ENCODE measurements at regions not wholly inside any gene's neighbourhood (a gene's known extent, or its start where the extent isn't known, plus 50 kb on each side); places are given as distances from the start of the nearest gene placed in this dataset.

GRCh38 chr17:71528210-71528609, 592.6 kb upstream of the SOX9 start:
- Histone ChIP-seq H2BK15ac (ENCODE audit: low read length) (no peak overlapping the region), H3K79me1 (ENCODE audit: low read depth, low read length) (no peaks in the 10 kb centered on the region), H4K8ac (ENCODE audit: extremely low read depth, insufficient read depth, low read length) (no peak overlapping the region), H2BK20ac (ENCODE audit: low read length) (no peak overlapping the region), H3K9me3 (ENCODE audit: insufficient read depth in 2 of 2, low read depth in 1 of 2, low read length in 1 of 2) (peaks cover 0 to 3% of the 10 kb centered on the region in 2 experiments; a peak in 3 of 4 replicates), H2AFZ (ENCODE audit: low read length) (no peak overlapping the region), H3K14ac (ENCODE audit: insufficient read length) (no peak overlapping the region), H3K18ac (ENCODE audit: extremely low read depth, low read length) (no peak overlapping the region), H3K4ac (replicated peaks; ENCODE audit: insufficient read length, low read depth, low read length) (no peak overlapping the region), H3K36me3 (ENCODE audit: control insufficient read depth in 2 of 4, insufficient read depth in 4 of 4, low read length in 3 of 4) (no peaks in the 10 kb centered on the region), H2BK12ac (ENCODE audit: low read depth, low read length) (no peak overlapping the region), H4K20me1 (replicated peaks in 1 of 2; ENCODE audit: control insufficient read depth in 1 of 2, insufficient read depth in 2 of 2, low read length in 2 of 2) (no peaks in the 10 kb centered on the region), H3K4me2 (ENCODE audit: insufficient read depth in 1 of 2, low read depth in 2 of 2, low read length in 2 of 2) (no peak overlapping the region), H3K79me2 (ENCODE audit: control insufficient read depth in 1 of 2, insufficient read depth in 2 of 2, low read length in 2 of 2) (no peaks in the 10 kb centered on the region), H2AK5ac (ENCODE audit: low read depth, low read length) (no peak overlapping the region), H3K4me3 (ENCODE audit: extremely low read depth in 1 of 4, insufficient read depth in 2 of 4, low read depth in 3 of 4, low read length in 4 of 4) (no peak overlapping the region), H3K27ac (ENCODE audit: low read depth, low read length) (no peak overlapping the region), H2BK5ac (ENCODE audit: low read depth, low read length) (no peak overlapping the region), H4K5ac (ENCODE audit: insufficient read length, low read depth, low read length) (no peak overlapping the region), H3K23me2 (ENCODE audit: low read depth, low read length) (no peaks in the 10 kb centered on the region), H4K91ac (replicated peaks; ENCODE audit: insufficient read length, low read length) (no peak overlapping the region), H3K56ac (replicated peaks; ENCODE audit: insufficient read length, low read depth, low read length) (no peak overlapping the region), H3K4me1 (replicated peaks in 1 of 4; ENCODE audit: control insufficient read depth in 3 of 4, insufficient read depth in 4 of 4, low read length in 3 of 4) (no peaks in the 10 kb centered on the region), H3K9ac (replicated peaks in 1 of 4; ENCODE audit: extremely low read depth in 1 of 4, low read depth in 3 of 4, low read length in 3 of 4) (no peak overlapping the region), H3K27me3 (replicated peaks in 1 of 4; ENCODE audit: control insufficient read depth in 3 of 4, extremely low read depth in 1 of 4, insufficient read depth in 3 of 4, low read length in 3 of 4) (no peaks in the 10 kb centered on the region), H3K23ac (ENCODE audit: insufficient read length) (no peak overlapping the region), H2BK120ac (replicated peaks; ENCODE audit: low read depth, low read length) (no peak overlapping the region)
- DNase-seq (ENCODE audit: low read depth in 1 of 2, low spot score in 2 of 2) (no peak), FAIRE-seq (no peak)
- ChIA-PET CTCF (ENCODE audit: partially characterized antibody) (interaction anchor here (1.0 kb wide), 1 partner anchor 430 kb away, joined by 3 read pairs; no protein-coding TSS in a partner anchor), POLR2A (ENCODE audit: partially characterized antibody) (no interaction called here)
- TF ChIP-seq POU5F1 (IDR thresholded peaks at IDR 0.05; ENCODE audit: low read depth, low read length) = no peak
- TF ChIP-seq JUND (IDR thresholded peaks at IDR 0.05; ENCODE audit: low read length) = no peak
- no peak for TF ChIP-seq ATF3 (IDR thresholded peaks at IDR 0.05; ENCODE audit: insufficient read depth, low read depth, low read length)
- no peak for TF ChIP-seq TBP (IDR thresholded peaks at IDR 0.05; ENCODE audit: low read depth, low read length)
